ENCODE measurements at regions not wholly inside any gene's neighbourhood (a gene's known extent, or its start where the extent isn't known, plus 50 kb on each side); places are given as distances from the start of the nearest gene placed in this dataset.

DNA sequence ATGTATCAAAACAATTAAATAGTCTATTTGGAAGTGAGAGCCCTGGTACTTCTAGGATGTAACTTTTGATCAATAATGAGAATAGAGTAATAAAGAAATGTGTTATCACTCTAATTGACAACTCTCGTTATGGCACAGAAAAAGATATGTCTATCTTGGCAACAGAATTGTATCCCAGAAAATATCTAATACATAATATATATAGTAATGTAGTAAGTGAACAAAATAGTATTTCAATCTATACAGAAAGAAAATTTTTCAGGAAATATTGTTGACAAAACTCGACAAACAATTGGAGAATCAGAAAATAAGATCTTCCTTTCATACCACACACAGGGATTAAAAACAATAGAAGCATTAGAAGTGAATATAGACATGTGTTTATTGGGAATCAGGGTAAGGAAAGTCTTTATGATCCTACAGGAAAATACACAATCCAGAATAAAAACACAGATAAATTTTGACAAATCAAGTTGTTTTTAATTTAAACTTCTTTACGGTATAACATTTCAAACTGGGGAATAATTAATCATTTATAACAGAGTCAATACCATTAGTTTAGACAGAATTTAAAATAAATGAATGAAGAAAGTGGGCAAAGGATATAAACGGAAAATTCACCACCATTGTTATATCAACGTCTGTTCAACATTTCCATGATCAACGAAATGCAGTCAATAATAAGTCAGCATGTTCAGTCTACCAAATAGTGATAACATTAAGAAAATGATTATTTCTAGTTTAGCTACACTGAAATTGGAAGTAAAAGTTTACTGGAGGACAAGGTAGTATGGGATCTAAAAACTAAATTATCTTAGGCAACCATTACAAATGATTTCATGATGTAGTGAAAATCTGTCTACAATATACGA lies 1526.5 kb upstream of the TPTE start:
- no peak overlapping the region for H3K56ac ChIP-seq (ENCODE audit: extremely low read depth, insufficient read depth, low read length)
- no peak overlapping the region for H2AK5ac ChIP-seq (ENCODE audit: low read depth, low read length)
- no peak overlapping the region for H2BK5ac ChIP-seq (ENCODE audit: low read depth, low read length, poor library complexity, severe bottlenecking)
- no peaks in the 10 kb centered on the region for H4K20me1 ChIP-seq (ENCODE audit: insufficient read depth, low read length)
- no peak overlapping the region for H3K9ac ChIP-seq (ENCODE audit: low read depth, low read length)
- no peaks in the 10 kb centered on the region for H3K9me1 ChIP-seq (ENCODE audit: insufficient read depth, low read length)
- no peak overlapping the region for H3K18ac ChIP-seq (ENCODE audit: low read depth, low read length)
- ChIA-PET POLR2A (ENCODE audit: unreplicated experiment) (no interaction called here), CTCF (interaction anchor here (1.5 kb wide), 1 partner anchor 11 kb away, joined by 3 read pairs; no protein-coding TSS in a partner anchor)
- no peak overlapping the region for H3K23ac ChIP-seq (ENCODE audit: low read depth, low read length)
- H4K5ac ChIP-seq (ENCODE audit: low read depth, low read length) = no peak overlapping the region
- no peaks in the 10 kb centered on the region for H3K36me3 ChIP-seq (ENCODE audit: control insufficient read depth, insufficient read depth, low read length)
- H3K79me1 ChIP-seq (ENCODE audit: low read depth in 1 of 2, low read length in 2 of 2) = no peaks in the 10 kb centered on the region
- H2AFZ ChIP-seq (replicated peaks; ENCODE audit: low read length, poor library complexity) = no peak overlapping the region
- BruUV-seq (replicated peaks) = no TSS peak
- no peak overlapping the region for H3K4ac ChIP-seq (ENCODE audit: low read depth, low read length)
- H3K4me2 ChIP-seq (ENCODE audit: low read depth, low read length) = no peak overlapping the region
- ATAC-seq (ENCODE audit: low read depth) (no peak), DNase-seq (no peak)
- H2BK20ac ChIP-seq (ENCODE audit: low read depth, low read length) = no peak overlapping the region
- dilution Hi-C loops (cut with HindIII; ENCODE audit: low sequenced_read_pairs, unreplicated experiment) = no loop called here
- no peaks in the 10 kb centered on the region for H3K27me3 ChIP-seq (ENCODE audit: control insufficient read depth, insufficient read depth, low read length)
- no peaks in the 10 kb centered on the region for H3K4me1 ChIP-seq (ENCODE audit: control insufficient read depth, insufficient read depth, low read length)
- H4K8ac ChIP-seq (ENCODE audit: low read depth in 2 of 2, low read length in 2 of 2) = no peak overlapping the region
- no peak overlapping the region for H3K14ac ChIP-seq (replicated peaks; ENCODE audit: low read depth, low read length)
- no CpG with 5 or more reads among the region's 7 CpGs for WGBS, 2 experiments (ENCODE audit: extremely low coverage in 2 of 2, insufficient read length in 1 of 2)
- intact Hi-C loops (cut with micrococcal nuclease) = no loop called here
- no peak overlapping the region for H2BK120ac ChIP-seq (ENCODE audit: low read depth, low read length)
- in situ Hi-C loops (cut with MboI; ENCODE audit: low sequenced_read_pairs) = no loop called here
- H3K4me3 ChIP-seq (ENCODE audit: insufficient read depth, low read depth, low read length) = no peak overlapping the region
- peaks cover 40% of the 10 kb centered on the region for H3K9me3 ChIP-seq (ENCODE audit: control insufficient read depth, insufficient read depth, low read length)
- no peak overlapping the region for H4K91ac ChIP-seq (ENCODE audit: insufficient read depth, low read depth, low read length)
- H2AK9ac ChIP-seq (replicated peaks; ENCODE audit: low read depth, low read length, poor library complexity) = no peak overlapping the region
- H3K27ac ChIP-seq (ENCODE audit: insufficient read depth, low read length) = no peak overlapping the region
- TF ChIP-seq, protein P1, sequence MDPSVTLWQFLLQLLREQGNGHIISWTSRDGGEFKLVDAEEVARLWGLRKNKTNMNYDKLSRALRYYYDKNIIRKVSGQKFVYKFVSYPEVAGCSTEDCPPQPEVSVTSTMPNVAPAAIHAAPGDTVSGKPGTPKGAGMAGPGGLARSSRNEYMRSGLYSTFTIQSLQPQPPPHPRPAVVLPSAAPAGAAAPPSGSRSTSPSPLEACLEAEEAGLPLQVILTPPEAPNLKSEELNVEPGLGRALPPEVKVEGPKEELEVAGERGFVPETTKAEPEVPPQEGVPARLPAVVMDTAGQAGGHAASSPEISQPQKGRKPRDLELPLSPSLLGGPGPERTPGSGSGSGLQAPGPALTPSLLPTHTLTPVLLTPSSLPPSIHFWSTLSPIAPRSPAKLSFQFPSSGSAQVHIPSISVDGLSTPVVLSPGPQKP (IDR thresholded peaks at IDR 0.05; ENCODE audit: borderline replicate concordance, low read depth, low read length) = no peak
- TF ChIP-seq MXI1 (IDR thresholded peaks at IDR 0.05; ENCODE audit: borderline replicate concordance, low read depth, low read length) = no peak
- no peak for TF ChIP-seq RCOR1 (IDR thresholded peaks at IDR 0.05; ENCODE audit: insufficient replicate concordance, low read length)
- no peak for TF ChIP-seq RFX5 (IDR thresholded peaks at IDR 0.05; ENCODE audit: low read depth, low read length)
- TF ChIP-seq MAFK (IDR thresholded peaks at IDR 0.05; ENCODE audit: low read depth, low read length) = no peak
- no peak for TF ChIP-seq POLR2A (IDR thresholded peaks at IDR 0.05; ENCODE audit: low read depth, low read length)
- no peak for TF ChIP-seq FOS (IDR thresholded peaks at IDR 0.05; ENCODE audit: low read depth, low read length)
- no peak for TF ChIP-seq CTCF (conservative IDR thresholded peaks at IDR 0.05; ENCODE audit: low read depth, low read length)
- TF ChIP-seq RAD21 (IDR thresholded peaks at IDR 0.05; ENCODE audit: low read length) = no peak
- no peak for TF ChIP-seq MAZ (IDR thresholded peaks at IDR 0.05; ENCODE audit: borderline replicate concordance, low read depth, low read length)
- TF ChIP-seq BHLHE40 (IDR thresholded peaks at IDR 0.05; ENCODE audit: low read depth, low read length) = no peak
- TF ChIP-seq CEBPB (IDR thresholded peaks at IDR 0.05; ENCODE audit: low read depth, low read length) = no peak
- TF ChIP-seq, protein P2, sequence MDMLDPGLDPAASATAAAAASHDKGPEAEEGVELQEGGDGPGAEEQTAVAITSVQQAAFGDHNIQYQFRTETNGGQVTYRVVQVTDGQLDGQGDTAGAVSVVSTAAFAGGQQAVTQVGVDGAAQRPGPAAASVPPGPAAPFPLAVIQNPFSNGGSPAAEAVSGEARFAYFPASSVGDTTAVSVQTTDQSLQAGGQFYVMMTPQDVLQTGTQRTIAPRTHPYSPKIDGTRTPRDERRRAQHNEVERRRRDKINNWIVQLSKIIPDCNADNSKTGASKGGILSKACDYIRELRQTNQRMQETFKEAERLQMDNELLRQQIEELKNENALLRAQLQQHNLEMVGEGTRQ (IDR thresholded peaks at IDR 0.05; ENCODE audit: low read depth, low read length) = no peak
- TF ChIP-seq NFE2L2 (IDR thresholded peaks at IDR 0.05; ENCODE audit: low read depth, low read length) = no peak
- no peak for TF ChIP-seq CHD1 (IDR thresholded peaks at IDR 0.05; ENCODE audit: low read depth, low read length)
- no peak for TF ChIP-seq SMC3 (IDR thresholded peaks at IDR 0.05; ENCODE audit: low read depth, low read length)
- H2BK15ac ChIP-seq (ENCODE audit: low read depth, low read length) = no peak overlapping the region
